HG03521 (cell line): ENCODE measurements at regions not wholly inside any gene's neighbourhood (a gene's known extent, or its start where the extent isn't known, plus 50 kb on each side); places are given as distances from the start of the nearest gene placed in this dataset.
"Not testable (repeated sequence)": the region's sequence is repeated elsewhere in the genome, so short reads cannot be mapped to it uniquely, and the experiment has no call there.

Source experiments
- ATAC-seq: cut with Tn5 transposase; IDR thresholded peaks from one replicate; pipeline ENCODE4 v1.9.1; 2021; ENCODE audit warnings: mild to moderate bottlenecking, moderate library complexity; ENCODE audit not compliant: unreplicated experiment

GRCh38 chr21:35450830-35451229 is 401.7 kb upstream of the RUNX1 start:
- no peak for ATAC-seq

- no peak for ATAC-seq
These were observed 400.7 kb upstream of the RUNX1 start for GRCh38 chr21:35449846-35450245.

DNA sequence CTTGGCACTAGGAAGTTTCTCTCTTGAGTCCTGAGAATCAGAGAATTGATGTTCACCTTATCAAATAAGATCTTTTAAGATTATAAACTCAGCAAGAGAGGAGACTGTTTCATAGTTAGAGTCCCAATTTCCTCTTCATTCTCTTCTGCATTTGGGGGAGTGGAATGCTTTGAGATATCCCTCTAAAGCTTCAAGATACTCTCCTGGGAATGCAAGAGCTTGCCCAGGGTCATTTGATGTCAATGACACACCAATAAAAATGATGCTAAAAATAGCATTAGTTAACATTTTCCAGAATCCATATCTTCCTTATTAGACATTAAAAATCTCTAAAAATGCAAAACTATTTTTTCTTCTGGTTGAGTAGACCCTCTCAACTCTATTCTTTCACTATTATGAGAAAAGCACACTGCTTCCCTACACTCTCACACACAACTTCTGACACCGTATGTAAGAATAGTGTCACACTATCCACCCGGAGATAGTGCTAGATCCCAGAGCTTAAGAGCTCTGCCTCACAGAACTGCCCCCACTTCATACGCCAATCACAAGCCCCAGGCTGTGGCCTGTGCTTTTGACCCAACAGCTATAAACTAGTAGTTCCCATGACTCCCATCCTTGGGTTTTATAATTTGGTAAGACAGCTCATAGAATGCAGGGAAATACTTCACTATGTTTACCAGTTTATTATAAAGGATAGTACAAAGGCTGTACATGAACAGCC is 399.9 kb upstream of the RUNX1 start:
- ATAC-seq, result no peak

DNA sequence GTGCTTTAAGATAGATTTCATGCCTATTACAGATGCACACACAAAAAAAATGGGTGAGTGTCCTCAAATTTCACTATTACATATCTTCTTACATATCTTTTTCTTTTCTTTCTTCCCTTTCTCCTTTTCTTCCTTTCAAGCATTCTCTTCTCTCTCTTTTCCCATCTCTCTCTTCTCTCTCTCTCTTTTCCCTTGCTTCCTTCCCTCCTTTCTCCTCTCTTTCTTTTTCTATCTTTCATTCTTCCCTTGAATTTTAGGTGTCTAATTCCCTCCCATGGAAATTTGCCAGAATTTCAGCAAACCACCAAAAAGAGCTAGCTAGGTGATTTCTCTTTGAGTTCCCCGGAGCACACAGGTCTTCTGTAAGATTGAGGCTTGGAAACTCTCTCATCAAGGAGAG is 395.3 kb upstream of the RUNX1 start:
- no peak for ATAC-seq

GRCh38 chr21:35441868-35442582 is 392.9 kb upstream of the RUNX1 start:
- no peak for ATAC-seq

GRCh38 chr21:35438643-35439404 is 389.7 kb upstream of the RUNX1 start:
- no peak for ATAC-seq

DNA sequence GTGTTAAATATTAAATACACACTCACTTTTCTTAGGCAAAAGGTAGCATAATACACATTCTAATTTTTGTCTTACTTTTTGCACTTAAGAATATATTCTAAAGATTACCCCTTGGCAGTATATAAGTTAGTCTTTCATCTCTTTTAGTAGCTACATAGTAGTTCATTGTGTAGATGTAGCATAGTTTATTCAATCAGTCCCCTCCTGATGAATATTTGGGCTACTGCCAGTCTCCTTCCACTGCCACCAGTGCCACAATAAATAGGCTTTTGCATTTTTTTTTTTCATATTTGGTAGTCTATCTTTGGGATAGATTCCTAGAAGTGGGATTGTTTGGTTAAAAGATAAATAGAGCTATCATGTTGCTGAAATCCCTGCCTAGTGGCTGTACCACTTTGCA is 388.8 kb upstream of the RUNX1 start:
- ATAC-seq, result no peak

DNA sequence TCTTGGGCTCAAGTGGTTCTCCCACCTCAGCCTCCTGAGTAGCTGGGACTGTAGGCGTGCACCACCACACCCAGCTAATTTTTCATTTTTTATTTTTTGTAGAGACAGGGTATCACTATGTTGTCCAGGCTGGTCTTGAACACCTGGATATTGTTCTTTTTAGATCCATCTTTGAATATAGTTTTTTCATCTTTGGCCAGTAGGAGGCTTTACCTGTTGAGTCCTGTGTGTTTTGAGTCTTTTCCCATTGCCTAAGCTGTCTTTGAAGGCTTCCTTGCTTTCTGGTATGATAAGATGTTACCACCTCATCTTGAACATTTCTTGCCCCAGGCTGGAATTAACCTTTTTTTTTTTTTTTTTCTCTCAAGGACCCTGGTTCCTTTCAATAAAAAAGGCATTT is 387.8 kb upstream of the RUNX1 start:
- ATAC-seq, result no peak

- not testable (repeated sequence) for ATAC-seq
These were observed 383.5 kb upstream of the RUNX1 start for GRCh38 chr21:35432601-35433000.

DNA sequence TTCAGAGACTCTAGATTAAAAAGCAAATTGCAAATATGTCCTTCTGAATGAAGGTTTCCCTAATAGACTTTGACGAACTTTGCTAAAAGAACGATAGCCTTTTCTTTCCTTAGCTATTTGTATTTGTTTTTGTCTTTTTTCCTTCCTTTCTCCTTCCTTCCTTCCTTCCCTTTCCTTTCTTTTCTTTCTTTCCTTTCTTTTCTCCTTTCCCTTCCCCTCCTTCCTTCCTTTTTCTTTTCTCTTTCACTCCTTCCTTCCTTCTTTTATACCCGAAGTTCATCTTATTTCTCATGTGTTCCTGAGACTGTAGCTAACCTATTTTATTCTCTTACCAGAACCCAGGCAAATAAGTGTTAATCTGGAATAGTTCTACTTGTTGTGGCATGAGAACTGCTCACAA is 381.2 kb upstream of the RUNX1 start:
- no peak for ATAC-seq

GRCh38 chr21:35428937-35429336 is 379.8 kb upstream of the RUNX1 start:
- no peak for ATAC-seq

GRCh38 chr21:35428489-35428888 is 379.4 kb upstream of the RUNX1 start:
- no peak for ATAC-seq

- no peak for ATAC-seq
These were observed 378.9 kb upstream of the RUNX1 start for GRCh38 chr21:35428001-35428320.

- no peak for ATAC-seq
These were observed 378.4 kb upstream of the RUNX1 start for GRCh38 chr21:35427320-35428000.

DNA sequence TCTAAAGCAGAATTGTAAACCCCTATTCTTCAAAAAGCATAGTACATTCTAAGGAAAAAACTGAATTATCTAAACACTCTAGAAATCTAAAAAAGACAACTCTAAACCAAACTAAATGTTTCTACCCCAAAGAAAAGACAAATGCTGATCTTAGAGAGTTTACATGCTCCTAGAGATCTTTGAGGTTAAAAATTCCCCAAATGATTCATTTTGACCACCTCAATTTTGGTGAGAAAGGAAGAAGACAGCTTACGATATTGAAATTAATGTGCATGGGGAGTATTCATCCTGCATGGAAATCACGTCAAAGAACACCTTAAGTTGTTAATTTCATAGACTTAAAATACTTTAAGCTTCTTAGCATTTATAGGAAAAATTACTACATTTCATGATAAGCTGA is 377.8 kb upstream of the RUNX1 start:
- no peak for ATAC-seq

DNA sequence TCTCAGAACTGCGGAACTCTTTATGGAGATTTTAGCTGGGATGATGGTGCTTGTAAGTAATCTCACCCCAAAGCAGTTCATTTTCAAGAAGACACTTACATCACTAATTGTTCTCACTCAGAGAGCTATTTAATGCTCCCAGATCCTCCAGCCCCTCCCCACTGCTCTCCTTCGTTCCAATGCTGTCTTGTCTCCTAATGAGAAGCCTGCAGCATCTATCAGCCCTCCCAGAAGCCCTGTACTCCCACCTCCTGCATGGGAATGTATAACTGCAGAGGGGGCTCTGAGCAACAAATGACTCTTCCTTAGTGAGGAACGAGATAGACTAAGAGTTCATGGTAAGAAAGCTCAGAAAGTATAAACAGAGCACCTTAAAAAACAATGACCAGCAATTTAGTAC is 377.4 kb upstream of the RUNX1 start:
- no peak for ATAC-seq

GRCh38 chr21:35424122-35424521 is 375.0 kb upstream of the RUNX1 start:
- no peak for ATAC-seq

DNA sequence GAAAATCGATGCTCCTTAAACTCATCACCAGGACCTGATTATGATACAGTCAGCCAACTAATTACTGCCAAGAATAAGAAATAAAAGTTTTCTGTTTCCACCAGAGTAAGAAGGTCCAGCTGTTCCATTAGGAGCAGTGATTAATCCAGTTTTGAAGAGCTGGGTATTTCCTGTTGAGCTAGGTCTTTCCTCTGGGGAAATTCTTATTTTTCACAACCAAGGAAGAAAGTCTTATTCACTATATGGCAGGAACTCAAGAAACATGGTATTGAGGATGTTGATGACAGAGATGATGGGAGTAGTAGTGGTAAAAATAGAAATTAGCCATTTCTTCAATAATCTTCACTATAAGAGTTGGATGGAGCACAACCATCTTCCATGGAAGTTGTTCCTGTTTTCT is 374.6 kb upstream of the RUNX1 start:
- no peak for ATAC-seq

DNA sequence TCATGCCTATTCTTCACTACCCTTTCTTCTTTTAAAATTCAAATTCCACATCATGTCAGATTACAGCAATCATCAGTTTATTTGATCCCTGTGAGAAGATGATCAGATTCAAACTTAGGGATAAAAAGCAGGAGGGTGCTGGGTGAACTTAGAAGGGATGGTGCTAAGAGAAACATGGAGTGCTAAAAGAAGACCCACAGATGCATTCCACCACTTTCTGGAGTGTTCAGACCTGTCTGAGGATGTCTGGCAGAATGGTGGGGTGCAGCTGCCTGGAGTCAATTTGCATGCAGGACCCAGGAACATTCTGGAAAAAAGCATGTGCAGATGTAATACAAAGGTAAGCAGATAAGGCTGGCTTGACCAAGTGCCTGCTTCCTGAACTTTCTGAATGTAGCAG is 372.9 kb upstream of the RUNX1 start:
- ATAC-seq, result no peak

- ATAC-seq, result no peak
These were observed 372.1 kb upstream of the RUNX1 start for GRCh38 chr21:35421221-35421620.

DNA sequence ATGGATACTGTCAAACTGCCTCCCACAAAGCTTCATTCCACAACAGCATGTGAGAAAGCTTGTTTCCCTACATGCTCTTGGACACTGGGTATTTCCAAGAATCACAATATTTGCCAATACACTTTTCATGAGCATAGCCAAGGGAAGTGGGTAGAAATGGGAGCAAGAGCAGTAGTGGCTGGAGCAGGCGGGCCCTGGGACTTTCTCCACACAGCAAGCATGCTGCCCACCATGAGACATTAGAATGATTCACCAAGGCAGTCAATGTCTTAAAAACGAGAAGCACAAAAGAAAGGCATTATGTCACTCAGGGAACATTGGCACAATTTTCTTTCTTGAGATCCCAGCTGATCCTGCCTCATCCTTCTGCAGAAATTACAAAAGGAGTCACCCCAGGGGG is 371.6 kb upstream of the RUNX1 start:
- ATAC-seq, result no peak

DNA sequence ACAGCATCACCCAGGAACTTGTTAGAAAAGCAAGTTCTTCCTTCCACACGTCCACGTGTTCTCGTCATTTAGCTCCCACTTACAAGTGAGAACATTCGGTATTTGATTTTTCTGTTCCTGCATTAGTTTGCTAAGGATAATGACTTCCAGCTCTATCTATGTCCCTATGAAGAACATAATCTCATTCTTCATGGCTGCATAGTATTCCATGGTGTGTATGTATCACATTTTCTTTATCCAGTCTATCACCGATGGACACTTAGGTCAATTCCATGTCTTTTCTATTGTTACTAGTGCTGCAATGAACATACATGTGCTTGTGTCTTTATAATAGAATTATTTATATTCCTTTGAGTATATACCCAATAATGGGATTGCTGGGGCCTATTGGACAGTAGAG is 368.7 kb upstream of the RUNX1 start:
- ATAC-seq, result no peak
